Prostate gland (tissue), 1 donor: ENCODE measurements at regions not wholly inside any gene's neighbourhood (a gene's known extent, or its start where the extent isn't known, plus 50 kb on each side); places are given as distances from the start of the nearest gene placed in this dataset.

ENCODE experiments used
- POLR2A ChIP-seq: fragments of 450-650 bp; IDR thresholded peaks from one replicate; pipeline ENCODE4 v1.6.1; 2016; ENCODE audit warnings: antibody characterized with exemption, mild to moderate bottlenecking
- POLR2AphosphoS5 ChIP-seq: sonication (generic); formaldehyde crosslinking; IDR thresholded peaks from one replicate; pipeline ENCODE4 v1.6.1; 2017; ENCODE audit warnings: antibody characterized with exemption

DNA sequence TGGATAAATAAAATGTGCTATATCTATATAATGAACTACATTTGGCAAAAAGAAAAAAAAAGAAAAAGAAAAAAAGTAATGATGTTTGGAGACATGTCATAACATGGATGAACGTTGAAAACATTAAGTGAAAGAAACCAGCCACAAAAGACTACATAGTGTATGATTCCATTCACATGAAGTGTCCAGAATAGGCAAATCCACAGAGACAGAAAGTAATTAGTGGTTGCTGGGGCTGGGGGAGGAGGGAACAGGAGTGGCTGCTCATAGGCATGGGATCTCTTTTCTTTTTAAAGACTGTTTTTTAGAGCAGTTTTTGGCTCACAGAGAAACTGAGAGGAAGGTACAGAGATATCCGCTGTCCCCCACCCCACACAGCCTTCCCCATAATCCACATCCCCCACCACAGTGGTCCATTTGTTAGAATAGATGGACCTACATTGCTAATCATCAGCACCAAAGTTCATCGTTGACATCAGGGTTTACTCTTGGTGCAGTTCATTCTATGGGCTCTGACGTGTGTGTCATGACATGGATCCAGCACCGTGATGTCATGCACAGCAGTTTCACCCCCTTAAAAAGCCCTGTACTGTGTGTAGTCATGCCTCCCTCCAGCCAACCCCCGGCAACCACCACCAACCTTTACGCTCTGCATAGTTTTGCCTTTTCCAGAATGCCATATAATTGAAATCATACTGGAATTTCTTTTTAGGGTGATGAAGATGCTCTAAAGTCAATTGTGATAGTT is 240.9 kb upstream of the RREB1 start:
- TF ChIP-seq POLR2A = no peak
- TF ChIP-seq POLR2AphosphoS5 = no peak
